Astrocyte (in vitro differentiated cells and primary cell): ENCODE measurements at regions not wholly inside any gene's neighbourhood (a gene's known extent, or its start where the extent isn't known, plus 50 kb on each side); places are given as distances from the start of the nearest gene placed in this dataset.

Source experiments
- DNase-seq: peaks from one replicate; pipeline ENCODE4 v3.0.0-alpha.2; 2010; ENCODE audit warnings: low read depth
- FAIRE-seq: peaks from 2 replicates; lab custom pipeline; 2011; peaks lifted over from hg19 to GRCh38; lab: Jason Lieb, UNC
- H2AFZ ChIP-seq: 2 replicates; pipeline ENCODE4 v1.6.0; 2012; ENCODE audit warnings: low read depth, low read length, inconsistent platforms
- H3K27ac ChIP-seq: 2 replicates; pipeline ENCODE4 v1.5.1; 2011; ENCODE audit warnings: low read depth, low read length, inconsistent platforms
- H3K27me3 ChIP-seq: 2 replicates; pipeline ENCODE4 v1.6.0; 2011; ENCODE audit warnings: low read length, inconsistent platforms; ENCODE audit not compliant: insufficient read depth
- H3K36me3 ChIP-seq: 2 replicates; pipeline ENCODE4 v1.5.1; 2011; ENCODE audit warnings: low read length, inconsistent platforms; ENCODE audit not compliant: insufficient read depth
- H3K4me1 ChIP-seq: 2 replicates; pipeline ENCODE4 v1.5.1; 2011; ENCODE audit warnings: low read length, inconsistent platforms; ENCODE audit not compliant: insufficient read depth
- H3K4me2 ChIP-seq: 2 replicates; pipeline ENCODE4 v1.6.0; 2012; ENCODE audit warnings: low read length, inconsistent platforms
- H3K4me3 ChIP-seq: 2 replicates; pipeline ENCODE4 v1.5.1; 2011; ENCODE audit warnings: low read depth, mild to moderate bottlenecking, low read length, inconsistent platforms; ENCODE audit not compliant: insufficient read depth
- H3K79me2 ChIP-seq: 2 replicates; pipeline ENCODE4 v1.6.0; 2012; ENCODE audit warnings: mild to moderate bottlenecking, low read length, inconsistent platforms; ENCODE audit not compliant: insufficient read depth
- H3K9ac ChIP-seq: 2 replicates; pipeline ENCODE4 v1.6.0; 2012; ENCODE audit warnings: mild to moderate bottlenecking, low read length, inconsistent platforms
- H3K9me3 ChIP-seq: 2 replicates; pipeline ENCODE4 v1.5.1; 2012; ENCODE audit warnings: low read depth, mild to moderate bottlenecking, low read length, inconsistent platforms; ENCODE audit not compliant: insufficient read depth
- H4K20me1 ChIP-seq: 2 replicates; pipeline ENCODE4 v1.6.0; 2012; ENCODE audit warnings: low read length, inconsistent platforms; ENCODE audit not compliant: insufficient read depth
- H3K27ac Mint-ChIP-seq: one replicate; pipeline ENCODE4 v1.8.0; 2021; ENCODE audit warnings: mild to moderate bottlenecking, mixed read lengths; ENCODE audit not compliant: unreplicated experiment
- H3K27me3 Mint-ChIP-seq: one replicate; pipeline ENCODE4 v1.8.0; 2021; ENCODE audit warnings: low read depth, mixed read lengths; ENCODE audit not compliant: unreplicated experiment
- H3K36me3 Mint-ChIP-seq: one replicate; pipeline ENCODE4 v1.8.0; 2021; ENCODE audit warnings: low read depth, mixed read lengths; ENCODE audit not compliant: unreplicated experiment
- H3K4me1 Mint-ChIP-seq: one replicate; pipeline ENCODE4 v1.8.0; 2021; ENCODE audit warnings: low read depth, mixed read lengths; ENCODE audit not compliant: unreplicated experiment
- H3K4me3 Mint-ChIP-seq: one replicate; pipeline ENCODE4 v1.8.0; 2021; ENCODE audit warnings: mild to moderate bottlenecking, moderate library complexity, mixed read lengths; ENCODE audit not compliant: unreplicated experiment
- H3K9me3 Mint-ChIP-seq: one replicate; pipeline ENCODE4 v1.8.0; 2021; ENCODE audit warnings: mild to moderate bottlenecking, mixed read lengths; ENCODE audit not compliant: unreplicated experiment
- CTCF ChIP-seq: IDR thresholded peaks from 2 replicates; pipeline ENCODE4 v1.5.1; 2011; ENCODE audit warnings: low read depth, mild to moderate bottlenecking, inconsistent platforms, low read length, moderate library complexity; ENCODE audit not compliant: insufficient read depth
- EZH2 ChIP-seq: IDR thresholded peaks from 2 replicates; pipeline ENCODE4 v1.6.1; 2012; ENCODE audit warnings: mild to moderate bottlenecking, low read length, inconsistent platforms; ENCODE audit not compliant: insufficient read depth

GRCh38 chr5:166117072-166118066, 2174.1 kb upstream of the WWC1 start:
- Mint-ChIP-seq H3K27ac (peak overlapping the region; percentile 87), H3K4me3 (no peak overlapping the region), H3K27me3 (no peaks in the 10 kb centered on the region), H3K9me3 (no peaks in the 10 kb centered on the region), H3K36me3 (no peaks in the 10 kb centered on the region), H3K4me1 (no peaks in the 10 kb centered on the region)
- no peaks in the 10 kb centered on the region for H3K79me2 ChIP-seq
- H4K20me1 ChIP-seq: no peaks in the 10 kb centered on the region
- no peak for DNase-seq
- H3K4me1 ChIP-seq: no peaks in the 10 kb centered on the region
- H3K9ac ChIP-seq: no peak overlapping the region
- TF ChIP-seq EZH2 (no peak), CTCF (no peak)
- H3K27ac ChIP-seq: no peak overlapping the region
- no peak overlapping the region for H3K4me2 ChIP-seq
- no peak overlapping the region for H3K4me3 ChIP-seq
- no peaks in the 10 kb centered on the region for H3K9me3 ChIP-seq
- no peak overlapping the region for H2AFZ ChIP-seq
- no peaks in the 10 kb centered on the region for H3K27me3 ChIP-seq
- peak; percentile 73 for FAIRE-seq
- H3K36me3 ChIP-seq: no peaks in the 10 kb centered on the region

- no peaks in the 10 kb centered on the region for H3K27me3 Mint-ChIP-seq
- H3K27ac Mint-ChIP-seq: no peak overlapping the region
- FAIRE-seq (no peak), DNase-seq (no peak)
- no peaks in the 10 kb centered on the region for H4K20me1 ChIP-seq
- H2AFZ ChIP-seq: no peak overlapping the region
- no peak overlapping the region for H3K4me3 ChIP-seq
- no peaks in the 10 kb centered on the region for H3K4me1 ChIP-seq
- no peaks in the 10 kb centered on the region for H3K9me3 ChIP-seq
- H3K4me3 Mint-ChIP-seq: no peak overlapping the region
- no peak overlapping the region for H3K27ac ChIP-seq
- no peaks in the 10 kb centered on the region for H3K9me3 Mint-ChIP-seq
- H3K9ac ChIP-seq: no peak overlapping the region
- H3K79me2 ChIP-seq: no peaks in the 10 kb centered on the region
- no peaks in the 10 kb centered on the region for H3K4me1 Mint-ChIP-seq
- H3K4me2 ChIP-seq: no peak overlapping the region
- TF ChIP-seq CTCF (no peak), EZH2 (no peak)
- H3K36me3 ChIP-seq: no peaks in the 10 kb centered on the region
- H3K36me3 Mint-ChIP-seq: no peaks in the 10 kb centered on the region
- no peaks in the 10 kb centered on the region for H3K27me3 ChIP-seq
Observed at GRCh38 chr5:166119506-166119905, 2171.9 kb upstream of the WWC1 start.

GRCh38 chr5:166123717-166124116, 2167.7 kb upstream of the WWC1 start:
- no peak for FAIRE-seq
- Mint-ChIP-seq H3K4me1 (no peaks in the 10 kb centered on the region), H3K4me3 (no peak overlapping the region), H3K36me3 (no peaks in the 10 kb centered on the region), H3K9me3 (no peaks in the 10 kb centered on the region), H3K27ac (no peak overlapping the region), H3K27me3 (no peaks in the 10 kb centered on the region)
- H3K27ac ChIP-seq: no peak overlapping the region
- no peaks in the 10 kb centered on the region for H3K27me3 ChIP-seq
- H4K20me1 ChIP-seq: no peaks in the 10 kb centered on the region
- peaks cover 4% of the 10 kb centered on the region for H3K9me3 ChIP-seq
- H3K9ac ChIP-seq: no peak overlapping the region
- no peaks in the 10 kb centered on the region for H3K4me1 ChIP-seq
- TF ChIP-seq EZH2 (no peak), CTCF (no peak)
- no peak overlapping the region for H2AFZ ChIP-seq
- H3K79me2 ChIP-seq: no peaks in the 10 kb centered on the region
- H3K36me3 ChIP-seq: no peaks in the 10 kb centered on the region
- H3K4me2 ChIP-seq: no peak overlapping the region
- no peak overlapping the region for H3K4me3 ChIP-seq
- DNase-seq: no peak
